ENCODE measurements at regions not wholly inside any gene's neighbourhood (a gene's known extent, or its start where the extent isn't known, plus 50 kb on each side); places are given as distances from the start of the nearest gene placed in this dataset.

DNA sequence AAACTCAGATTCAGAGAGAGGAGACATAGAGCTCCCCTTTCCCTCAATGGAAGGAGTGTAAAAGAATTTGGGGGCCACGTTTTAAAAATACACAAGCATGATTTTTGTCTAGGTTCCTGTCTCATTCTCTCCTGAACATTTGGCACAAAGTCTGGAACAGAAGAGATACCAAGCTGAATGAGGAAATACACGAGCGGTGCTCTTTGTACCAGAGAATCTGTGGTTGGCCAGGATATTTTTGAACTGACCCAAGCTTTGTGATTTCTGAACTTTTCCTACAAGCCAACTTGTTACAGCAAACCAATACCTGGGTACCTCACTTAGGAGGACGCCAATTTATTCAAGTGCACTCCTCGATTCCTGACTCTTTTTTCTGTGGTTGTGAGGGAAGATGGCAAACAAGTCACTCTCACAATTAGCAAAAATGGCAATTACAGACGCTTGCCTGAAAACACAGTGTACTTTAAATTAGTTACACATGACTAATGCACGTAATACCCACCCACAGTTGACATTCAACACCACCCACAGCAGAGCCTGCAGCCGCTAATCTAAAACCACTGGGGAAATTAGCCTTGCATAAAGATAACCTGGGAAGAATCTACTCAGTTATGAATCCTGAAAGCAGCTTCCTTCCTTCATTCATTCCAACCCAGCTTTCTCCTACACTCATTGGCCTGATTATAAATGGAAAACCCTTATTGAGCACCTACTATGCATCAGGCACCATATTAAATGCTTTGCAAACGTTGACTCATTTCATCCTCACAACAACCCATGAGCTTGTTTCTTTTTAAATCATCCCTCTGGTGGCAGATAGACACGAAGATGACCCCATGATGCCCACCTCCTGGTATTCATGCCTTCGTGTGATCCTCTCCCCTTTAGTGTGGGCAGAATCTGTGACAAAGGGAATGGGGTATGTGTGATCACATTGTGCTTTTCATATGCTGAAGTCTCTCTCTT, 293.5 kb downstream of the KBTBD8 start:
- no peak for DNase-seq

DNA sequence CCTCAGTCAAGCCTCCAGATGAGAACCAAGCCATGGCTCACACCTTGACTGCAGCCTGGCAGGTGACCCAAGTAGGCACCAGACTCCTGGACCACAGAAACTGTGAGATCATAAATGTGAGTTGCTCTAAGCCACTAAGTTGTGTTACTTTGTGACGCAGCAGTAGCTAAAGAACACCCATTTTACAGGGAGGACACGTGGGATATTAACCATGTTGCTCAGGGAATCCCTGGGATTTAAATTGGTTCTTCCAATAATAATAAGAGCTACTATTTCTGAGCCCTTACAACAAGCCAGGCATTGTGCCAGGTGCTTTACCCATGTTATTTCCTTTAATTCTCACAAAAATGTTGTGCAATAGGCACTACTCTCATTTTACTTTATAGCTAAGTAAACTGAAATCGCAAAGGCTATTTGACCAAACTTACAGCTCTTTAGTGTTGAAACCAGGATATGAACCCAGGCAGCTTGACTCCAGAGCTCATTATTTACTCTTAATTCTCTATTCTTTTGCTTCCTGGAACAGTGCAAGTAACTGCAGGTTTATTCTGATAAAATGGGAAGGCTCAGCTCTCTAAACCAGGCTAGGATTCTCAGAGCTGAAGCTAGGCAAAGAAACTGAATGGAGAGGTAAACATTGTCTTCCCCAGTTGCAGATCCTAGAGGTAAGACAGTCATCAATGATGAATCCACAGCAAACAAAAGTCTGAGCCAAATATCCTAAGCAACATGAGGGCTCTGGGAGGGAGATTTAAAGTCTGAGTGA, 294.4 kb downstream of the KBTBD8 start:
- no peak for DNase-seq

DNA sequence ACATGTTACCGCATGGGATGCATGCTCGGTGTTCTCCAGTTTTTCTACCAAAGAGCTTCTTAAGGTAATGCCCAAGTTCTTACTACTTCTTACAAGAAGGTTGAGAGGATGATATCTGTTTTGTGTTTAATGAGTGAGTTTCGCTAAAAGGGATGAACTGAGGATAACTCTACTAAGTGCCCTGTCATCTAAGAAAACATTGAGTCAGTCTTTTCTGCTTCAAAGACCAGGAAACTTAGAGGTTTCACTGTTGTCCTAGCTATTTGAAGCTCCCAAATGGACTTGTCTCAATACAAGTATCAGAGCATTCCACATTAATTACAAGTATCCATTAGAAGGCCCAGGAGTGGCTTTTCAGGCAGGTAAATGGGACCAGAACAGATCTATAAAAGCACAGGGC, 296.2 kb downstream of the KBTBD8 start:
- DNase-seq, result no peak

DNA sequence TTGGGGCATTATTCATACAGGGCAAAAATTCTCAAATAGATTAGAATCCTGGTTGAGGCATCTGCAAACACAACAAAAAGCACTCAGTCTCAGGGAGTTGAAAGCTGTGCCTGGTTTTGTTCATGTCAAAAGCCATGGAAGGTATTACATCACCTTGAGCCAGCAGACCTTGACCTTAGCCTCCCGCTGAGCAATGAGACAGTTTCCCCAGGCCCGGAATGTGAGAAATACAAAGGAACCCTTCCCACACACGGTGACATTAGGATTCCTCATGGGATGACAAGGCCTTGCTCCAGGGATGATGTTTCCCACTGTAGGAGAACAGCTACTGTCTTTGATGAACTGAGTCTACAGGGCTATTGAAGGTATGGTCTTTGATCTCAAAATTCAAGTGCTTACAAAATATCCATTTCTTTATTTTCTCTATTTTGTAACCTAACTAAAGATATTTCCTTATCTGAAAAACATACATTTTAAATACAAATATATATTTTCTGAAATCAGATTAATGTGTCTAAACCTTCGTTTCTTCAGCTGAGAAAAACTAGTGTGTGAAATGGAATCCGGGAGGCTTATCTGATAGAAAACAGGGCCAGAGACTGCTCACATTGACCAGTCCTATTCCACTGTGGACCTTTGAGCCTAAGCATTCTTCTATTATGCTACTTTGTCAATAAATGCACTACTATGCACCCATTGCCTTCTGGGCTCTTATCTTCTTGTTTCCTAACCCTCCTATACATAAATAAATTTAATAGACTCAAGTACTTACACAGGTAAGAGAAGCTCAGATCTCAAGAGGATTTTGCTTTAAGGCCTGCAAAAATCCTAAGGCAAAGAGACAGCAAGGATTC, 298.2 kb downstream of the KBTBD8 start:
- DNase-seq, result no peak

DNA sequence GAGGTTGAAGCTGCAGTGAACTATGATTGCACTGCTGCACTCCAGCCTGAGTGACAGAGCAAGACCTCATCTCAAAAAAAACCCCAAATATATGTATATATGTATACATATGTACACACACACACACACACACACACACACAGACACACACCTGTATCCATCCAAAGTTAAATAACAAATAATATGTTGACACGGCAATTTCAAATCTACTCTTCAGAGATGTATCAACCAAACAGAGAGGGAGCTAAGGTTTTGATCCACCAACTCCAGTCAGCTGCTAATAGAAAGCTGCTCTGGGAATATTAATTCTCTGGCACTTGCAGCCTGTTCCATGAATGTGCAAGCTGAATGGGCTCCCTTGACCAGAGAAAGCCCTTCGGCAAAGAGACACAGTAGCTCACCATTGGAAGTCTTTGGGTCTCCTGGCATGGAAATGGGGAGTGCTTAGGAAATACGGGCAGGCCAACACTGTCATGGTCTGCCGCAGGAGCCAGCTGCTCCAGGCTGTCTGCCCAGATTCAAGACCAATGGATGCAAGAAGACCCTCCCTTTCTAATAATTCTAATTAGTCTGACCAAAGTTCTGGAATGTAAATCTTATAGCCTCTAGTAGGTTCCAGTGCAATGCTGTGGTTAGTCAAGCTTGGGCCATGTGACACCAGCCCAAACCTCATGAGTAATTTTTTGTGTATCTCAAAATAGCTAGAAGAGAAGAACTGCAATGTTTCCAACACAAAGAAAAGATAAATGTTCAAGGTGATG, 299.8 kb downstream of the KBTBD8 start:
- DNase-seq, result no peak

DNA sequence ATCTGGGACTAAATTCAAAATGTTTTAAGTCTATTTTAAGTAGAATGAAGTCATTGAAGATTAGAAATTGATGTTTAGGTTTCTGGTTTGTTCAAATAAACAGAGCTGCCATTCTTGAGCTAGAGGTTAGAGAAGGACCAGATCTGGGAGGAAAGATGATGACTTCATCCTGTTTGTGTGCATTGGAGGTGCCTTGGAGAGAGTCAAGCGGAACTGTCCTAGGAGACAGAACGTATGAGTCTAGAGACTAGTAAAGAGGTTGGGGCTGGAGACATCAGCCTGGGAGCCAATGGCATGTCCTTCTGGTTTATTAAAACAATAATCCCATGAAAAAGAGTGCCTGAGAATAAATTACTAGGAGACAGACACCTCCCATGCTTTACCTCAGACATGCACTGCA, 303.4 kb downstream of the KBTBD8 start:
- DNase-seq, result no peak

DNA sequence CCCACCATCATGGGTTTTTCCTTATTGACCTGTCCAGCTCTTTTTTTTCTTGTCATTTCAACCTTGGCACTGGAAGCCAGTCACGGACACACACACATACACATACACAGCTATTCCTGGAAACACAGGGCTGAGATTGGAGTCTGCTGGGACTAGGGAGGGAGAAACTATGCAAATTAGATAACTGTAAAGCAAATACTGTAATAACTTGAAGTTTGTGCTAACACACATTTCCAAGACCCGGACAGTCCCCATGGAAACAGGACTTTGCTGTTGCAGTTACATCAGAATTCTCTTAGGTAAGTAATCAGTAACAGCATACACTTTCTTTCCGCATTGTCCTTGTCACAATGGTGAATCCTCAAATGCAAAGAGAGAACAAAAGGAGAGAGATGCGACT, 304.4 kb downstream of the KBTBD8 start:
- DNase-seq, result no peak

DNA sequence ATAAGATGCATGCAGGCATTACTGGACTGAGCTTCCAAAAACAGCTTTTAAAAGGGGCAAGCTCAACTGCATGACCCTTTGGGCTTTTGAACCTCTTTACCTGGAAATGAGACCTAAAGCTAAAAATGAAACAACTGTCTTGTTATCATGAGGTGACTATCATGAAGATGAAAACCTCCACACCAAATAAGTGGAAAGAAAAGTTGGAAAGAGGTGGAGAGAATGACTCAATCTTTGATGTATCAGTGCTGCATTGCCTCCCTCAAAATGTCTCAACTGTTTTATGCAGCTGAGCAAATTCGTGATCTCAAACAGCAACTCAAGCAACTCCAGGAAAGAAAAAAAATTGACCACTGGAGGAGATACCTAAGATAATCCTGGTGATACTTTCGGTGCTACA, 307.1 kb downstream of the KBTBD8 start:
- DNase-seq, result no peak

DNA sequence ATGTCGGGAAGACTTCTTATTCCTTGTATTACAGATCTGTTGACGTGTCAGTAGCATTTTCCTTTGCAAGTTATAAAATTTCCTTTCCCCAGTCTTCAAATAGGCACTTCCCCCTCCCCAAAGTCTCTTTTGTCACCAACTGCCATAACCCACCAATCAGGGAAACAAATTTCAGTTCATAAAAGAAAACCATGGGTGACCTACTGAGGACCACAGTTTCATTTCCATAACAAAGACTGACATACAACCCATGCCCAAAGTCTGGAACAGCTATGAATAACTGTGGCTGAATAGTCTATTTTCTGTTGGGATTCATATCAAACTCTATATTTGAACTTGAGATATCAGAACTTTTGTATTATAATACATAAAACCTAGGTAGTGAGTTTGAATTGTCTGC, 307.8 kb downstream of the KBTBD8 start:
- no peak for DNase-seq

DNA sequence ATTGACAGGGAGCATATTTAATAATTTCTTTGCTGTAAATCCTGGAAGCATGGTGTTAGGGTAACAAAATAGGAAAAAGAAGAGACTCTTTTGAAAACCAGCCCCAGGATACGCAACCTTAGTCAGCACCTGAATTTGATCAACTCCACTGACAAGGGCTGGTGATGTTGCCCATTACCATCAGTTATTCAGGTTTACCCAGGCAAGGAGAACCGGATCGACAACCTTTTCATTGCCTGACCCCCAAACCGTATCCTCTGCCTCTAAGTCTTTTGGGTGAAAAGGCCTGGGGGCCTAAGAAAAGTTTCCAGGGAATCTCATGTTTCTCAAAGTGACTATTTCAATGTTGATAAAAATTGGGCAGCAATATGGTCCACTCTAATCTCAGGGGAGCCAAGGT, 313.3 kb downstream of the KBTBD8 start:
- no peak for DNase-seq

DNA sequence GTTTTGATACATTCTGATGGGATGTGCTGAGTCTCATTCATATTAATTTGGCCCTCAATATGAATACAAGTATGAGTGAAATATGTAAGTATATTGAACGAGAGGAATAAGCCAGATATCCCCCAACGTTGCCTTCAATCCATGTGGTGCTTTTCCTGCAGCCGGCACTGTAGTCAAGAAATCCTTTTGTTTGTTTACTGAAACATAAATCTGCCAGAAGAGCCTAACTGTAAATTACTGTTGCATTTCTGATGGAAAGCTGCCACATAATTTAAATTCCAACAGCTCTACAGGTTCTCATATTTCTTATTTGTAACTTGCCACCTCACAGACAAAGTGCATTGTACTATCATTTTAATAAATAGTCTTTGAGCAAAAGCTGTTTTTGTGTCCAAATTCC, 314.0 kb downstream of the KBTBD8 start:
- no peak for DNase-seq

DNA sequence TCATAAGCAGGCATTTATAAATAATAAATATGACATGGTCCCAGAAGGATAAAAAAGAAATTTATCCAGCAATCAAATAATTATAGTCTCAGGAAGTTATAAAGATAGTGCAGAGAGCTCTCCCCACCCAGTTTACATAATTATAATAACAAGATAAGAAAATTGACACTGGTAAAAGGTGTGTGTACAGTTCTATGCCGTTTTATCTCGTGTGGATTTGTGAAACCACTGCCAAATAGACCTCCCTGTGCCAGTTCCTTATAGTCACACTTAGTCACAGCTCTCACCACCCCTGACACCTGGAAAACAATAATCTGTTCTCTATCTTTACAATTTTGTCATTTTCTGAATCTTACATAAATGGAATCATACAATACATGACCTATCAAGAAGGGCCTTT, 320.1 kb downstream of the KBTBD8 start:
- no peak for DNase-seq

DNA sequence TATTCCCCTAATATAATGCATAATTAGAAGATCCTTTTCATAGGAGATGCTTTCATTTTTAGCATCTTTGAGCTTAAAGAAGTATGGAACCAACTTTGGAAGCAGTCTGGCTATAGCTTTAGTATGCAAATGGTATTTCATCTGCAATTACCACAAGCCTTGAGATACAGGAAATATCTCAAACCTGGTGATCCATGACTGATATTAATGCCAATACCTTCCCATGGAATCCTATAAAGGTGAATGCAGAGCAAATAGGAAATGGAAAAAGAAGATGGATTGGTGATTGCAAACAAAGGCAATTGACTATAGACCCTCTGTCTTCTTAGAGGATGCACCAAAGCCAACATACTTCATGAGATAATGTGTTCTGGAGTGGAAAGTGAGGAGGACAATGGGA, 326.4 kb downstream of the KBTBD8 start:
- no peak for DNase-seq
